Stromal cell of bone marrow (primary cell): ENCODE measurements at regions not wholly inside any gene's neighbourhood (a gene's known extent, or its start where the extent isn't known, plus 50 kb on each side); places are given as distances from the start of the nearest gene placed in this dataset.
"Not testable (repeated sequence)": the region's sequence is repeated elsewhere in the genome, so short reads cannot be mapped to it uniquely, and the experiment has no call there.

Experiments
- DNase-seq: peaks from one replicate; pipeline ENCODE4 v3.0.0-alpha.2; 2012; ENCODE audit warnings: low read depth

DNA sequence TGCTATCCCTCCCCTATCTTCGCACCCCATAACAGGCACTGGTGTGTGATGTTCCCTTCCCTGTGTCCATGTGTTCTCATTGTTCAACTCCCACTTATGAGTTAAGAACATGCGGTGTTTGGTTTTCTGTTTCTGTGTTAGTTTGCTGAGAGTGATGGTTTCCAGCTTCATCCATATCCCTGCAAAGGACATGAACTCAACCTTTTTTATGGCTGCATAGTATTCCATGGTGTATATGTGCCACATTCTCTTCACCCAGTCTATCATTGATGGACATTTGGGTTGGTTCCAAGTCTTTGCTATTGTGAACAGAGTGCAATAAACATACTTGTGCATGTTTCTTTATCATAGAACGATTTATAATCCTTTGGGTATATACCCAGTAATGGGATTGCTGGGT, 84.7 kb upstream of the GATB start:
- DNase-seq: not testable (repeated sequence)

DNA sequence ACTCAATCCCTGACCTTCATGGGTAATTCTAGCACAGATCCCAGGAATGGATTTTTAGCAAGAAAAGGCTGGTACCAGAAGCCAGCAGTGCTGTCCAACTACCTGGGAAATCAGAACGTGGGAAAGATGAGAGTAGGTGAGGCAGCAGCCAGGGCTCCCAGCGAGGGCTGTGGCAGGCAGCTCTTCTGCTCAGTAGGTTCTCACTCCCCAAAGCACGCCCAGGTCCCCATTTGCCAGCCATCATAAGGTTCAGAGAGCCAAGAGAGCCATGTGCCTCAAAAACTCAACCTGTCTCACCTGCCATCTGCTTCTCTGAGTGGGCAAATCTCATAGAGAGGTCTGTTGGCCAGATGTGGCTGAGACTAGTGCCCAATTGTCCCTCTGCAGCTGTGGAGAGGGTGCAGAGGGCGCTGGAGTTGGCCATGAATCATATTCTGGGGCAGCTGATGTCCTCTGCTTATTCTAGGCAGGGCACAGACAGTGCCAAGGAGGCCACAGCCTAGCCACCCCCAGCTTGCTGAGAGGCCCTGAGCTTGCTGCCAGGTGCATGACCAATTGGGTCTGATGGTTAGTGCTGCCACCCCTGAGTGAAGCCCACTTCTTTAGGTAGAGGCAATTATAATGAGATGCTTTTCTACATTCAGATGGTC, 81.7 kb upstream of the GATB start:
- DNase-seq: no peak

DNA sequence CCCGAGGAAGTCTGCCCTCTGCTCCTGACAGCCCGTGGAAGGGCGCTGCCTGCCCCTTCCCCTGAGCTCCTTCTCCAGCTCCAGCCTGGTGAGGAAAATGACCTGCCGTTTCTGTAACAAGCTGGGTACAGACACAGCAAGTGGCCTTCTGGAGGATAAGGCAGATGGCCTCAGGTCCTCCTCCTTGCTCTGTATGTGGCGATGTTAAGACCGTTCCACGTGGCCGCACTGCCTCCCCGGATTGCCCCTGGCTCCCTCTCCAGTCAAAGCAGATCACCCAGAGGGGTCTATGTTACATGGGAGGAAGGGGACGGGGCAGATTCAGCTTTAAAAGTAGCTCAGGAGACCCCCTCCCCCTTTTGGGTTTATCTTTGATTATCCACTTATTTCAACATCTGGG, 80.3 kb upstream of the GATB start:
- no peak for DNase-seq

DNA sequence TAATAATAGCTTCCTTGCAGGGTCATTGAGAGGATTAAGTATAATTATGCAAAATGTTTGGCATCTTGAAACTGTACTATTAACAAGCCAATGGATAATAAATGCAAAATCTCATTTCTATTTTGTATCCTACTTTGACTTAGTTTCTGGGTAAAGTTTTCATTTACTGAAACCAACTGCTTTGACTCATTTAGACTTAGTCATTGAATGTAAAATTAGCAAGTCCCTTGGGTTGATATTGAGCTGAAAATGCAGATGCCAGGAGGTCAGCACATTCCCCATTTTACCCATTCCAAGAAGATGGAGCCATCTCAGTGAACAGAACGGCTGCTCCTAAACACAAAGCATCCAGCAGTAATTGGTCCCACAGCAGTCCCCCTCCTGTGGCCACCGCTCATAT, 74.7 kb upstream of the GATB start:
- DNase-seq: peak; percentile 25

DNA sequence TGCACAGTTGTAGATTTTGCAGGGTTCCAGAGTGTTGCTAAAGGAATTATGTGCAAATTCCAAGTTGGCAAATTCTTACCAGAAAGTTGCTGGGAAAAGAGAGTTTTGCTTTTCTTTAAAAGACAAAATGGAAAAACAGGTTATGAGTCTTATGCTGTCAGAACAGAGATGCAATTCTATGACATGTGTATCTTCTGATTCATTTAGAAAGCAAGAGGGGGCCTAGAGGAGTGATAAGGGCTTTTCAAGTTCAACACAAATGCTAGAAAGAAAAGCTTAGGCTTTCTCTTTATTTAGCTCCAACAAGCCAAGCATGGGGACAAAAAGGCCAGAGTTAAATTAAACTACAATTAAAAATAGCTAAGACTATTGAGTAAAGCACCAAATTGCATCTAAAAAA, 72.4 kb upstream of the GATB start:
- DNase-seq: no peak

DNA sequence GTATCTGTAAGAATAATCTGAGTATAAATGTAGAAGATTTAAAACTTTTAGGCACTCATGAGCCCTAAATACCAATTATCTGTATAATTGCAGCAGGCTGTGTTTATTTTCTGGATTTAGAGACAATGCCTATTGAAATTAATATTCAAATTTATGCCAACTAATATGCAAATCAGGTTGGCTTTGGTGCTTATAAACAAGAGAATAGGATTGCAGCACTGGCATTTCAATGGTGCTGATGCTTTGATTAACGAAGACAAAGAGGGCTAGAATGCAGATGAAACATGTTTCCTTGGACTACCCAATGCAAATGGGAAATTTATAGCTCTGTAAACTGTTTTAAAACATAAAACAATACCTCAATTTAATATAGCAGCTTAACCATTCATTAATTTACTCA, 70.7 kb upstream of the GATB start:
- DNase-seq: no peak

DNA sequence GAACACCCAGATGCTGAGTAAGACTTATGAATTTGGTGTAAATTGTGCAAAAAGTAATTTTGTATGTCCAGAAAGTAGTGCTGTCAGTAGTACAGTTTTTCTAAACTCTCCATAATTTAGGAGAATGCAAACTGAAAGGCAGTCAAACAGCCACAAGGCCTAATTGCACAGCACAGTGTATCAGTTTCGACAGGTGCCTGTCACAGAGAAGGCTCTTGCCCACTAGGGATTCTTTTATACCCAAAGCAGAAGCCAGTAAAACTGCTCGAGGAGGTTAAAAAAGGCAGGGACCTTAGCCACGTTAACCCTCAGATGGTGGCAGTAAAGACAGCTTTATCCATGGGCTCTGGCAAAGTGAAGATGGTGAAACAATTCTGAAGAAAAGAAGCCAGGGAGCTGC, 69.4 kb upstream of the GATB start:
- no peak for DNase-seq

DNA sequence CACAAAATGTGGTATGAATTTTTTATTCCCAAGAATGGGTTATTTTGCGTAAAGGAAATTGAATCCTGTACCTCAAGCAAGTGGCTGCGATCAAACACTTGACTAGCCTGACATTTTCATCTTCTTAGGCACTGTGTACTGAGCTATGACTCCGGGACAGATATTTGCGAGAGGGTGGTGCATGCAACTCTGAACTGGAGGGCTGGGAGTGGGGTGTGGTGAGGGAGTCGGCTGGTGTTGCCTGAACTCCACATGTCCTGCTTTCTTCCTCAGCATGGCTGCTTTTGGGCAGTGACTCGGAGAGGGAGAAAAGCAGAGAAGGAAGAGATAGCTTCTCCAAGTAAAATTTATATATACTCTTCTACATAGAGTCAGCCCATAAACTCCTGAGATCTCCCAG, 68.5 kb upstream of the GATB start:
- no peak for DNase-seq

DNA sequence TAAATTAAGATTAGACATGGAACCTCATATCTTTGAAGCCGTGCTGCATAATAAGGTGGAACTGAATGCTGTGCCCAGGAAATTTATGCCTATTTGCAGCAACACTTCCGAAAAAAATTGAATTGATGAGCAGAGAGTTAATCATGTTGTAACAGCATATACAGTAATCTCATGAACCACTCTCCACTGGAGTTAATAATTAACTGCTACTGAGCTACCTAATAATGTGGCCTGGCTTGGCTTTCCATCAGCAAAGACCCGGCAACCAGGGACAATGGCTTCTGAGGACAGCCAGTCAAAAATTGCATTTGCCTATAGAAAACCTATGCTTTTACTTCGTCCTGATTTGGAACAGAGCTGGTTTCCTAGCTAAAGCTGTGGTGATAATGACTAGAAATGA, 63.8 kb upstream of the GATB start:
- DNase-seq: no peak

DNA sequence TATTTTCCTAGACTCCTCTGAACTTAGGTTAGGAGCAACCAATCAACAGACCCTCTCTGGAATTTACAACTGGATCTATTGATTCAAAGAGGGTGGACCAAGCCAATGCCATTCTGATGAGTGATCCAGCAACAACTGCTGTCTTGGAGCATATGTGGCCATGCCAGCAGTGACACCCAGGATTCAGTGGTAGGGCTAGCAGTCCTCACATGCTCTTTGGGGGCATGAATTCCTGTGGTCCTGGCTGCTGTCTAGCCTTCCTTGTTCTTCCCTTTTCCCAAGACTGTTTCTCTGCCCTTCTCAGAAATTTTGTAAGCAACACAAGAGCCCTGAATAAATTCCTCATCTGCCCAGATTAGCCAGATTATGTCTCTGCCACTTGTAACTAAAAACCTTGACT, 61.5 kb upstream of the GATB start:
- DNase-seq: no peak

DNA sequence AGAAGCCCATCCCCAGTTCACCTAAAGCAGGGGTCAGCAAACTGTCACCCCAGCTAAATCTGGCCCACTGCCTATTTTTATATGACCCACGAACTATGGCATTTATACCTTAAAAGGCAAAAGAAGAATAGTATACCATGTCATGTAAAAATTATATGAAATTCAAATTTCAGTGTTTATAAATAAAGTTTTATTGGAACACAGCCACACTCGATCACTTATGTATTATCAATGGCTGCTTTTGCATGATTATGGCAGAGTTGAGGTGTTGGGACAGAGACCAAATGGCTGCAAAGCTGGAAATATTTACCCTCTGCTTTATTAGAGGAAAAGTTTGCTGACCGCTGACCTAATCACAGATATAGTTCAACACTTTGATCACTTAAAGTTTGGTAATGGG, 59.2 kb upstream of the GATB start:
- no peak for DNase-seq

DNA sequence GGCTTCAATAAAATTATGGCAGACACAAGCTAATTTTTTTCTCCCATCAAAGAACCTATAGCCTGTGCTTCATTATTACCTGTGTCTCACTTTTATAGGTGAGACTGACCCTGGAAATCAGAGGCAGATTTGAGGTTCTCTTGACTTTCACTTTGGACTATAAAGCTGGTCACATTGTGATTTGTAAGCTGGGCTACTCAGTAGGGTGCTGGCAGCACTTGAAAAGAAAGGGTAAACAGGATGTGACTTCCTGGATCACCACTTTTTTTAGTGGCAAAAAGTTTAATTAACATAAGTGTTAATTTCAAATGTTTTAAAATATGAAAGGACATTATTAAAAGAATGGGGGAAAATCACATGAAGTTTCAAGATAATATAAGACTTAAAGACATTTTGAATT, 50.6 kb upstream of the GATB start:
- DNase-seq: no peak
